ENCODE measurements at regions not wholly inside any gene's neighbourhood (a gene's known extent, or its start where the extent isn't known, plus 50 kb on each side); places are given as distances from the start of the nearest gene placed in this dataset.
A peak's percentile ranks its signal among the peaks of the same experiment; 100 is the strongest.
"Not testable (repeated sequence)": the region's sequence is repeated elsewhere in the genome, so short reads cannot be mapped to it uniquely, and the experiment has no call there.

GRCh38 chr2:16756831-16757644, 91.4 kb upstream of the CYRIA start:
- peak; percentile 43 for DNase-seq (ENCODE audit: low read depth)

GRCh38 chr2:16755442-16755841, 89.8 kb upstream of the CYRIA start:
- no peak for DNase-seq (ENCODE audit: low read depth)

GRCh38 chr2:16753025-16753424, 87.4 kb upstream of the CYRIA start:
- not testable (repeated sequence) for DNase-seq (ENCODE audit: low read depth)

GRCh38 chr2:16750925-16751214, 85.2 kb upstream of the CYRIA start:
- DNase-seq (ENCODE audit: low read depth), result not testable (repeated sequence)

GRCh38 chr2:16750175-16750924, 84.7 kb upstream of the CYRIA start:
- DNase-seq (ENCODE audit: low read depth), result no peak

GRCh38 chr2:16748511-16749266, 83.1 kb upstream of the CYRIA start:
- DNase-seq (ENCODE audit: low read depth), result not testable (repeated sequence)

GRCh38 chr2:16747689-16748088, 82.1 kb upstream of the CYRIA start:
- DNase-seq (ENCODE audit: low read depth), result no peak

GRCh38 chr2:16747257-16747656, 81.6 kb upstream of the CYRIA start:
- DNase-seq (ENCODE audit: low read depth), result no peak

DNA sequence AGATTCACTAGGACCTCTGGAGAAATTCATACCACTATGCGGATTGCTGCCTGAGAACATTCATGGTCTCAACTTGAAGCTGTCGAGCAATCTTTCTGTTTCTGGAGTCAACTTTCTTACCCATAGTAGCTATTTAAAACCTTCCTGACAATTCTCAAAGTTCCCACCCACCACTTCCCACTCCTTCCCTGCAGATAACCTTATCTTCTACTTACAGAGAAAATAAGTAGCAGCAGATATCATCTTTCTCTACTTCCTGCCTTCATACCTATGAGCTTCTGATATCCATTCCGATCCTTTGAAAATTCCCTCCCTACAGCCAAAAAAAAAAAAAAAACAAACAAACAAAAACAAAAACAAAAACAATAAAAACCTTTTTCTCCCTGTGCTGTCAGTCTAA, 81.2 kb upstream of the CYRIA start:
- DNase-seq (ENCODE audit: low read depth), result no peak

DNA sequence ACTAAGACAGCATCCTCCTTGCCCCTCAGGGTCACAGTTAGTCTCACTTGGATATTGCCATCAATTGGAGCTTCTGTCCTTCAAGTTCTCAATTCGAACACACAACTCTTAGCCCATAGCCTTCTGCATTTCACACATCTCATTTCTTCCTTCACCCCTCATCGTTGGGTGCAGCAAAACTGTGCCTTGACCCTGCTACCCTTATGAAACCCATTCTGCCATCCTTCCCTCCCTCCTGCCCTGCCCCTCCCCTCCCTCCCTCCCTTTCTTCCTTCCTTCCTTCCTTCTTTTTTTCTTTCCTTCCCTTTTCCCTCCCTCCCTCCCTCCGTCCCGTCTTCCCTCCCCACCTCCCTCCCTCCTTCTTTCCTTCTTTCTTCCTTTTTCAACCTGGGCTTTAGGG, 80.7 kb upstream of the CYRIA start:
- DNase-seq (ENCODE audit: low read depth), result no peak

- DNase-seq (ENCODE audit: low read depth), result no peak
Measured at GRCh38 chr2:16745466-16745865, 79.8 kb upstream of the CYRIA start.

DNA sequence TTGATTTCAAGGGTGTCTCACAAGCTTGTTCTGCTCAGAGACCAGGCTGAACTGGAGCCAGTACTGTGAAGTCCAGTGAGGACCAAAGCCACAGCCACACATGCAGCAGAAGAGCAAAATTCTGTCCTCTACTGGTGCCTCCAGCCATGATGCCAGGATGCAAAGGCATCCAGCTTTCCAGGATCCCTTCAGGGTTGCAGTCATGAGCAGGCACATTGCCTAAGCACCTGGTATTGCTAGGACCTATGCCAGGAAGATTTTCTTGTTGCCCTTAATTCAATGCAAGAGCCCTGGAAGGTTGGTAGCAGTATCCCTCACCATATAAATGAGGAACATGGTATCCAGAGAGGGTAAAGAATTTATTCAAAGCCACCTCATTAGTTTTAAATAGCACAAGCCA, 78.9 kb upstream of the CYRIA start:
- no peak for DNase-seq (ENCODE audit: low read depth)

DNA sequence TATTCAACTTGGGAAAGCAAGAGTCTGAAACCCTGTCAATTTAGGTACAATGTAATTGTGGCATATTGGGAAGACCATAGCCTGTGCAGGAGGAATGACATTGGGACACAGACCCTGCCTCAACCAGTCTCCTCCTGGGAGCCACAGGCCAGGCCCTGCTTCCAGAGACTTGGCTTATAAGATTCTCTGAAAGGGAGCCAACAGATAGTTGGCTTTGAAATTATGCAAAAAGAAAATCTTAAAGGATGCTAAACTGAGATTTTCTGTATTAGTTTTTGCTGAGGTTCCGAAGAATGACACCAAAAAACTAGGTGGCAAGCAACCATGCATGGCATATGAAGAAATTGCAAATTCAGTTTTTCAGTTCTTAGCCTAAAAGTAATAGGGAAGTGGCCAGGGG, 76.4 kb upstream of the CYRIA start:
- no peak for DNase-seq (ENCODE audit: low read depth)

- no peak for DNase-seq (ENCODE audit: low read depth)
Measured at GRCh38 chr2:16741498-16741897, 75.9 kb upstream of the CYRIA start.

DNA sequence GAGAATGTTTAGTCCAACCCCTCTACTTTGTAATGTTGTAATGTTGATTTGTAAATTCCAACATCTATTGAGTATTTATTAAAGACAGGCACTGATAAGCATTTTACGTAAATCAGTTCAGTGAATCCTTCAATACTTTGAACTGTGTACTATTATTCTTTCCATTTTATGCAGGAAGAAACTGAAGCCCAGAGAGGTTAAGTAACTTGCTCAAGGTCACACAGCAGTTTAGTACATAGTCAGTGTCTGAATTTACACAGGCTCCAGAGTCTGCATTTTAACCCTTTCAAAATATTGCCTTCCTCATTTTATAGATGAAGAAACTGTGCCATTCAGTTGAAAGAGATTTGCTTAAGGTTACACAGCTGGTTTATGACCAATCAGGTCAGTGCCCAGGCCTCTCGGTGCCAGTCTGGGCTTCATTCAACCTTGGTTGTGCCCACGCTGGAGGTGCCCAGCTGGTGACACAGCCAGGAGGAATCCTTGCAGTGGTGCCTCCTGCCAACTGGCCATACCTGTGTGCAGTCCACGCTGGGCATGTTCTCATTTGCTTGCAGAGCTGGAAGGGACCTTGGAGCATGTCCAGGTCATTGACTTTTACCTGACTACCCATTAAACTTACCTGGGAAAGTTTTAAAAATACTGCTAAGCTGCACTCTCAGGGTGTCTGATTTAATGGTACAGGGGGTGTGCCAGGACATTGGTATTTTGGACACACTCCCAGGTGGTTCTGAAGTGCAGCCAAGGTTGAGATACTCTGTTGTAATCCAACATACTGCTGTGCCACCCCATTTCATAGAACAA, 74.3 kb upstream of the CYRIA start:
- DNase-seq (ENCODE audit: low read depth), result no peak

DNA sequence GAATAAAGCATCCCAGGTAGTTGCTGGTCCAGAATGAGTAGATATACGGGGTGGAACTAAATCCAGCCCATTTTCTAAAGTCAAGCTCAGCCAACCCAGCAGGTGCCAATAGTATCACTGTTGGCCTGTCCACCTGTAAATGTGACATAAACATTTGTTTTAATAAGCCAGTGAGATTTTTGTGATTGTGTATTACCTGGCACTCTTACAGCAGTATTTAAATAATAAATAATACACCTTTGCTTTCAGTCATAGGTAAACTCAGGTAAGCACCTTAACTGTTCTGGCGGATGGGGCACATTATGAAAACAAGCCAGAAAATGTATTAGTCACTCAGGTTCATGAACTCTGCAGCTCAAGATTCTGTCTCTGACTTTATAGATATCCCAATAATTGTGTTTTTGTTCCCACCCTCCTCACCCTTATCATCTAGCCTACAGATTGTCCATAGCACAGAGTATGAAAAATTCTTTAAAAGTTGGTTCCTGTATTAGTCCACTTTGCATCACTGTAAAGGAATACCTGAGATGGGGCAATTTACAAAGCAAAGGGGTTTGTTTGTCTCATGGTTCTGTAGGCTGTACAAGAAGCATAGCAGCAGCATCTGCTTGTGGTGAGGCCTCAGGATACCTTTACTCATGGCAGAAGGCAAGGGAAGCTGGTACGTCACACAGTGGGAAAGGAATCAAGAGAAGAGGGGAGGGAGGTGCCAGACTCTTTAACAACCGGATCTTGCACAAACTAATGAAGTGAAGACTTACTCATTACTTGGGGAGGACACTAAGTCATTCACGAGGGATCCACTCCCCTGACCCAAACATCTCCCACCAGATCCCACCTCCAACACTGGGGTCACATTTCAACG, 73.0 kb upstream of the CYRIA start:
- no peak for DNase-seq (ENCODE audit: low read depth)

DNA sequence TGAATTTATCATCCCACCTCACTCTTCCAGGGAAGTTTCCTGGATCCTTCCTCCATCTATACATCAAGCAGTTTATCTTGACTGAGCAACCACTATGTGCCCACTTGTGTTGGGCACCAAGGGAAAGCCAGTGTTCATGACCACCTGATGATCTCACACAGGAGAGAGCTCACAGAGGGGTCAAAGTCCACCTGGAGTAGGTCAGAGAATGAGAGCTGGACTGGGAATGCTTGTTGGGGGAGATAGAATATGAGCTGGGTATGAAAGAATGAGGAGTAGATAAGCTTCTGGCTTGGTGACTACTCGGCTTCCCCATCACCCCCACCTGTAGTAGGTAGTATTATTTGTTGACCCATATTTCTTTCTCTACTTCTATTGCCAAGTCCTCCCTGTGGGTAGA, 72.2 kb upstream of the CYRIA start:
- DNase-seq (ENCODE audit: low read depth), result no peak

GRCh38 chr2:16736633-16737032, 71.0 kb upstream of the CYRIA start:
- DNase-seq (ENCODE audit: low read depth), result no peak

DNA sequence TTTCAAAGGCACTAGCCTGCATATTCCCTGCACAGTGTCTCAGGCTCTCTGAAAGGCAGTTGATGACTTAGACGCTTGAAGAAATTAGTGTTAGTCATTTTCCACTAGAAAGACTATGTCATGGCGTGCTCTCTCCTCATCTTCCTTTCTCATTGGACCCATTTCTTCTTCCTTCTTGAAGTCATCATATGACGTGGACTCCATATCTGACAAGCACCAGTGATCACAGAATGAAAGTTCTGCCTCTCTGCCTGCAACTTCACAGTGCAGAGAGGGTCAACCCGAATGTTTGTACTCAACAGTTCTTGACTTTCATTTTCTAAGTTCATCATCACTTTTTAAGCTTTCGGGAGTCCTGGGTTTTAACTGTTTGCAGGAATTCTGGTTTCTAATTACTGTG, 63.7 kb upstream of the CYRIA start:
- no peak for DNase-seq (ENCODE audit: low read depth)

- no peak for DNase-seq (ENCODE audit: low read depth)
Measured at GRCh38 chr2:16728351-16729136, 62.9 kb upstream of the CYRIA start.
